ENCODE measurements at regions not wholly inside any gene's neighbourhood (a gene's known extent, or its start where the extent isn't known, plus 50 kb on each side); places are given as distances from the start of the nearest gene placed in this dataset.
A peak's percentile ranks its signal among the peaks of the same experiment; 100 is the strongest.

DNA sequence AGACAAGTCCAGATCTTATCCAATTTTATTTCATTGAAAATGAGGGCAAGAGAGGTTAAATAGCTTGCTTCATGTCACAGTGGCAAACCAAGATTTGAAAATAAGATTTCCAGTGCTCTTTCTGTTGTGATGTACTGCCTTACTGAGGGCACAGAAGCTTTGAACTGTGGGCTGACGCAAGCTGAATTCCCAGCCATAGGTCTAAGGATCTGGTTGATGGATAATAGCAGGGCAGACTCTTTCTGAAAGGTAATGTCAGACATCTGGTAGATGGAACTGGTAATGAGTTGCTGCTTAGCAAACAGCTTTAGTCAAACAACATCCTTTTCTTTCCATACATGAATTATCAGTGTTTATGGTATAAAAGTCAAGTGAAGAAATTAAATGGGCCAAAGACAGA, 193.9 kb upstream of the RASGEF1B start:
- no peak for DNase-seq

DNA sequence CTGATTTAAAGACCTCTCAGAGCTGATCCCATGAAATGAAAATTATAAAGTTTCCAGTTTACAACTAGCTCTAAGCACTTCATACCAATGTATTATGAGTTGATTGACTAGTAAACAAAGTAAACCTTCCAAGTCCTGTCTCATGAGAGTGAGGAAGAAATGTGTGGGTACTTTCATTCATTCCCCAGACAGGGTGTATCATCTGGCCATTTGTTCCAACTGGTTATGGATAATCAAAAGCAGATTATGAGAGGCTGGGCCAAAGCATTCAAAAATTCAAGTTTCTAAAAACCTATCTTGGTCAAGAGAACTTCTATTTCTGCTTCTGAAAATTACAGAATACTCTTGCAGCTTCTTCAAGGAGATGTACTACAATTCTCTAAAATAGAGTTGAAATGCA, 193.3 kb upstream of the RASGEF1B start:
- DNase-seq: no peak

DNA sequence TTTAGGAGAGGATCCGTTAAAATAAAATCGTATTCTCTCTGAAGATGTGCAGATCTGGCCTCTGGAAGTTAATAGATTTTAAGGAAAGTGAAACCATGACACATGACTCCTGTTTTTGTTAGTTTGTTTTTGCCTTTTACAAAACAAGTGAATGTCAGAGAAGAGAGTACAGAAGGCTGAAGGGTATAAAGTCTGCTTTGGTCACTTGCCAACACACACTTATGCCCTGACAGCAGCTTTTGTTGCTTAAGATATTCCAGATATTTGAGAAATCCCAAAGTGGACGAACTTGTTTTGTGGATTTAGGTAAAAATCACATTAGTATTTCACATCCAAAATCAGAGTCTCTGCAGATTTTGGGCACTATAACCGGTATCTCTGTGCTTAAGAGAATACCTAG, 192.4 kb upstream of the RASGEF1B start:
- DNase-seq: no peak

DNA sequence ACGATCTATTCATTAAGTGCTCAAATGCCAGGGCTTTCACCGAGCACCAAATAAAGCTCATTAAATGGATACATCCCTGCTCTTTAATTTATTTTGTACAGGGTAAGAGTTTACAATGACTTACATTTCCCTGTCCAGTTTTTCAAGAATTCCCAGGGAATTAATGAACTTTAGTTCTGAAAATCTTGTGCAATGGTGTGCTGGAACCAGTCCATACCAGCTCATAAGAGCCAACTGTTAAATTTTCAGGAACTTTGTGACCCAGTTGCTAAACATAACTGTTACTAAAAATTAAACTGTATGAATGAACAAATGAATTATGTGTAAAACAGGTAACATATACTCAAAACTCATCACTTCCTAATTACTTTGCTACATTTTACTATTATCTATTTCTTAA, 191.7 kb upstream of the RASGEF1B start:
- DNase-seq: no peak

DNA sequence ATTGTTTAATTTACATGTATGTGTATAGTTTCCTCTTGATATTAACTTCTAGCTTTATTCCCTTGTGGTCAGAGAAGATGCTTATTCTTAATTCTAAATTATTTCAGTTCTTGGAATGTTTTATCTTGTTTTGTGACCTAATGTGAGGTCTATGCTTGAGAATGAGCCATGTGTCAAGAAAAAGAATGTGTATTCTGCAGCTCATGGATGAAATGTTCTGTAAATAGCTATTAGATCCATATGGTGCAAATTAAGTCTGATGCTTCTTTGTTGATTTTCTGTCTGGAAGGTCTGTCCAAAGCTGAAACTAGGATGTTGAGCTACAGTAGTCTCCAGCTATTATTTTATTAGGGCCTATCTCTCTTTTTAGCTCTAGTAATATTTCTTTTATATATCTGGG, 187.3 kb upstream of the RASGEF1B start:
- DNase-seq: no peak

DNA sequence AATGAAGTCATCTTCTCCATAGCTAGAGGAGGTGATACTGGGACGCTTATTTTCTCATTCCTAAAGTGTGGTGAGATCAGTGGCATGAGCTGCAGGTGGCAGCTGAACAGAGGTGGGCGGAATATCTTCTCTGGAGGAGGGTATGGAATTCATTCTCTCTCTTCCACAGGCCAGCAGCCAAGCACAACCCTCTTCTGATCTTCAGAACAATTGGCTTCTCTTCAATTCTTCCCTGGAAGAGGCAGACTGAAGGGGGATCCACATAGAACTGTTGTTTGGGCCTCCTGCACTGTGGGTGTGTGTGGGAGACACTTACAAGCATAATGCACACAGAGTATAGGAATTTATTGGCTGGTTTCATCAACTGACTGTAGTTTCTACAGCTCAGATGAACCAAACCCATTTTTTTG, 180.4 kb upstream of the RASGEF1B start:
- no peak for DNase-seq

DNA sequence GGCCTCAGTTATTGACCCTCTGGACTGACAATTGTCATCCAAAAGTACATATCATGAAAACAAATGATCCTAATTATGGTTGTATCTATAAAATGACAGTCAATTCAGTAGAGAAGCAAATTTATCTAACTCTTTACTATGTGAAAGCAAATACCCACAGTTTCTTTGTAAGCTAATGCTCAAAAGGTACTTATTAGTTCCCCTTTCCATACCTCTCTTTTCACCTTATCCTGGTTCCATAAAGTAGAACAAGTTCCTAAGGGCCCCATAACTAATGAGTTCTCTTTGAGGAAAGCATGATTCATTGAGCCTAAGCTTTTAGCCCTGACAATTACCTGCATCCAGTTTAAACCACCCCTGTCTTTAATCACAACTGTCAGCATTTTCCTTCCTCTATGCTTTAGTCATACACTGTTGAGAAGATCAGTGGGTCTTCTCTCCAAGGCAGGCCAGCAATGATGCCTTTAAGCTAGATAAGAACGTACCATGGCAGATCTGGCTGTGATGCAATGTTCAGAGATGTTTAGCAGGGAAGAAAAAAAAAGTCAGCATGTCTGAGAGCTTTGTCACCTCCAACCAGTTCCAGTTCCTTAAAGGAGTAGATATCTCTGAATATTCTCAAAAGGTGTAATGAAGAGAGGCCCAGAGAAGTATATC, 179.7 kb upstream of the RASGEF1B start:
- no peak for DNase-seq

DNA sequence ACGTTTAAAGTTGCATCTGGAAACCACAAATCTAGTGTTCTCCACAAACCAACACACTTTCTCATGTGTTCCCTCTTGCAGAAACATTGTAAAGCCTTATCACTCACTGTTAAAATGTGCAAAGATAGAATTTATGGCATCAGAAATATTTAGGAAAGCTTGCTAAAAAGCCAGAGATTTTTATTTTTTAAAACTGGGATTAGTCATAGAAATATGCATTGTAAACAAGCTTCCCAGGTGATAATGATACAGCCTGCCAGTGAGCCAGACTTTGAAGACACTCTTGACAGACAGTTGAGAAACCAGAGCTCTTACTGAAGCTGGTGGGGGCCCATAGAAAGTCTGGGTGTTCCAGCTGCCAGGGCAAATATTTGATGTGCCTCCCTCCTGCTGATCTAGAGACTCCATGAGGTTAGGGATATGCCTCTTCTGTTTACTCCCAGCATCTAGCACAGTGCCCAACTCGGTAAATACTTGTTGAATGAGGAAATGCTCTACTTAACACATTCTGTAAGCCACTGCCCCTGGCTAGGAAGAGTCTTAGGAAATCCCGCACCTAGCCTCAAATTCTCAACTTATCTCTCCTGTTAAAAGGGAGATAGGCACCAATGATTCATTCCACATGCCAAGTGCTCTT, 179.0 kb upstream of the RASGEF1B start:
- DNase-seq: no peak

DNA sequence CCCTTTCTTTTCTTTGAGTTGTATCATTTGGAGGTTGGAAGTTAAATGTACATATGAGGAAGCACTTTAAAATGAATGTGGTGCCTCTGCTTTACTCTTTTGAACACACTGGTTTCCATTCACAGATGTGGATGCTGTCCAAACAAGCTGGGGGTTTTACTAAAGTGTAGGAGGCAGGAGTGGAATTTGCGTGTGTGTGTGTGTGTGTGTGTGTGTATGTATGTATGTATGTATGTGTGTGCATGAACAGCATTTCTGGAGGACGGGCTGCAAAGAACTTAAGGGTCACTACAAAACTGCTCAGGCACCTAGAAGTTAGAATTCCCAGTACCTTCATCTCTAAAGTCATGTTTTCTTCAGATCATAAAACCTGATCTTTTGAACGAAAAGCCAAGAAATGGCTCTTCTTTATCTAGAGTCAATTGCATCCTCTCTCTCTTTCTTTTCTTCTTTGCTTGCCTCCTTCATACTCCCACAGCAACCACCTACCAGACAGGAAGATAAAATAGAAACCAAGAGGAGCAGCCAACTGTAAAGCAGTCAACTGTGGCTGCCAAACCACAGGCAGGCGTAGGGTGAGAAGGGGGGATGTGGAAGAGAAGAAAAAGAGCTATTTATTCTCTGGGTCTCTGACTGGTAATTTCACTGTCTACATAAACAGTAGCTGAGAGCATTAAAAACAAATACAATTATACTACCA, 177.0 kb upstream of the RASGEF1B start:
- DNase-seq: no peak

DNA sequence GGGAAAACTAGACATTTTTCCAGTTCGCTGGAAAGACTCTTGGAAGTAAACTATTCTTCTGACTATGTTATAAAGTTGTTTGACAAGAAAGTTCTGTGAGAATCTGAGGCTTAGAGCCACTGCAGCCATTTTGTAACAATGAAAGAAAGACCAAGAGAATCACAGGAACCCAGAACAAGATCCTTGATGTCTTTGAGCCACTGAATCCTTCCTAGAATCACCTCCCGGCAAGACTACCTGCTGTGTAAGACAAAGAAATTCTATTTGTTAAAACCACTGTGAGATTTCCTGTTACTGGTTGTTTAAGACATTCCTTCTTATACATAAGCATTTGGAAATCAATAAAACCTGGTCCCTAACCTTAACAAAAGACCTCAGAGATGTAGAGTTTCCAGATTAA, 175.7 kb upstream of the RASGEF1B start:
- no peak for DNase-seq

DNA sequence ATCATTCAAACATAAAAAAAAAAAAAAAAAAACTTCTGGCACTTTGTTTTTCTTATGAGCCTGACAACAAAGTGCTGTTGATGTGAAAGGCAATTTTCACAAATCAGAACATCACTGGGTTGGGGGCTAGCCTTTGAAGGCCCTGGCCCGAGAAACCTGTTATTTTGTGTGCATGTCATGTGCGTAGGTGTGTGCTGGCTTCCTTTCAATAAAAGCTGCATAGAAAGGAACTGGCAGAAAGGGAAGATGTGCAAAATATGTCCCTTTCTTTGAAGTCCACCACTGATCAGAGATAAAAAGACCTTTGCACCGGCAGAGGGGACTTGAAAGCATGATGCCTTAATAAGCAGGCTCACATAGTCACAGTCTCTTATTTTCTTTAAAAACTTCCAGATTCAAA, 170.8 kb upstream of the RASGEF1B start:
- DNase-seq: no peak

DNA sequence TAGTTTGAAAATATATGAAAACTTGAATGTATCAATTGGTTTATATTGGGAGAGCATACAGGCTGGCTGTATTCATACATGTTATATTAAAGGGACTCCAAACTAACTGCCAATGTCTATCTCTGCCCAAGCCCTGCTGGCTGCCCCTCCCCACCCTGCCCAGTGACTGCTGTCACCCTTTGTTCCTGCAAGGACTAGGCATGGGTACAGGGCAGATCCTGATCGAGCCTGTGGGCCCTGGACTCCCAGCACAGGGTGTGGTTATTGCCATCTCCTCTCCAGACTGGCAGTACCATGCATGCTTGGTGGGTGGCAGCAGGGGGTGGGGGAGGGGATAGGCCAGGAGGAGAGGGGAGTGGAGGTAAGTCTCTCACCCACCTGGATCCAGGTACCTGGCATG, 167.5 kb upstream of the RASGEF1B start:
- DNase-seq: no peak

DNA sequence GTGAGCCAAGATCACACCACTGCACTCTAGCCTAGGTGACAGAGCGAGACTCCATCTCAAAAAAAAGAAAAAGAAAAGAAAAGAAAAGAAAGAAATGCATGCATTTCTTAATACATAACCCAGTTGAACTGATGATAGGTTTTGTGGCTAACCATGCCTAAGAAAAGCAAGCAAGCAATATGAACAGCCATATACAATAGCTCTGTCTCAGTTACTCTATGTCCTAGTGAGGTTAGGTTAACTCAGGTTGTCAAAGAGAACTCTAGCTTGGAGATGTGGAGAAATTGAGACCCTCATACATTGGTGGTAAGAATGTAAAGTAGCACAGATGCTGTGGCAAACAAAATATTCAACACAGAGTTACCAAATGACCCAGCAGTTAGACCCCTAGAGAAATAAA, 167.0 kb upstream of the RASGEF1B start:
- DNase-seq: no peak

DNA sequence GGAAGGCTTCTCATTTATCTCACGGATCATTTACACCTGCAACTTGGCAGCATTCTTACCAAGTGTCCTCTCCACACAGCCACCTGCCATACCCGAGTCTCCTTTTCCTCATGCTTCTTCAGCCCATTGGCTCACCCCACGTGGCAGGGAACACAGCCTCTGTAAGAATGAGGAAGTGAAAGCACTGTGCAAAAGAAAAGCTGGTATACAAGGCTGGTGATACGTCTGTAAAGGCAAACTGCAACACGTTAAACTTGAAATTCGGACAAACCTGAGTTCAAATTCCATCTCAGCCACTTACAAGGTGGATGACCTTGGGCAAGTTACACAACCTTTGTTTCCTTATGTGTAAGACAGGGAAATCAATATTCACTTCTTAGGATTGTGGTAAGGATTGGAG, 164.0 kb upstream of the RASGEF1B start:
- DNase-seq: no peak

DNA sequence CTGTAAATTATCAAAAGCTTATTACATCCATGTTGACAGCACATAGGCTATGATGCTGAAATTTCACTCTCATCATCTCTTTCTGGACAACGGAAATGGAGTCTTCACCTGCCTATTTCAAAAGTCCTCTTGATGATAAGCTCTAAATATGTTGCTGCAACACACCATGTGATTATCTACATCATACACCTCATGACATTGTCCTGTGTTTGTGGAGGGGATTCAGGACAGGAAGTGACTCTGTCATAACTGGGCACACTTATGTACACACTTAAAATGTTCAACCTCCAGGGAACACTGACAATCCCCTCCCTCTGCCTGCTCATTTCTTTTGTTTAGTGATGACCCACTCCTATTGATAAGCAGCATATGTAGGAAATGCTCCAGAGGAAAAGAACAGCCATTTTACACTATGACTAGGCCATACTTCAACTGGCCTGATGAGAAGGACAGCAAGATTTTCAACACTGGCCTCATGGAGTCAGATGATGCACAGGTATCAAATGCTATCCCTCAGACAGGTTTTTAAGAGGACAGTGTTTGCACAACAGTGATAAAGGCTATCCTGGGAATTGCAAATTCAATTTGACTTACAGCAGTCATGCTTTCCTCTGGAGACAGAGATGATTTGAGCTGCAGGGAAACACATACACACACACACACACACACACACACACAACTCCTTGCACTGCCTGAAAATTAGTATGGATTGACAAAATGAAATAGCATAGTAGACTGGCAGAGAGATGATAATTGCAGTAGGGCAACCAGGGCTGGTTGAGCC, 163.3 kb upstream of the RASGEF1B start:
- no peak for DNase-seq

DNA sequence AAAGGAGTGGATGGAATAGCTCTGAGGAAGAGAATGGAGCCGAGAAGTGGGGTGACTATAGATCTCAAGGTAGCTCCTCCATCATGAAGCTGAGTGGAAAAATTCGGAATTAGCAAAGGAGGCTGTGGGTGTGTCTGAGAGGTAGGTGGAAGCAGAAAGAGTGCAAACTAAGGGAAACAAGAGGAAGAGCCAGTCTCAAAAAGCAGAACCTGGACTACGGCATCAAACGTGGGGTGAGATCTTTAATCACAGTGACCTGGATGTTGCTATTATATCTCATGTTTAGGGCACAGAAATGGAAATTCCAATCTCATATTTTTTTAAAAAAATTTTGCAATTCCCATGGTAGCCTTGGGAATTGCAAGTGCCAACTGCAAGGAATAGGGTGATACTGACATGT, 162.5 kb upstream of the RASGEF1B start:
- no peak for DNase-seq

DNA sequence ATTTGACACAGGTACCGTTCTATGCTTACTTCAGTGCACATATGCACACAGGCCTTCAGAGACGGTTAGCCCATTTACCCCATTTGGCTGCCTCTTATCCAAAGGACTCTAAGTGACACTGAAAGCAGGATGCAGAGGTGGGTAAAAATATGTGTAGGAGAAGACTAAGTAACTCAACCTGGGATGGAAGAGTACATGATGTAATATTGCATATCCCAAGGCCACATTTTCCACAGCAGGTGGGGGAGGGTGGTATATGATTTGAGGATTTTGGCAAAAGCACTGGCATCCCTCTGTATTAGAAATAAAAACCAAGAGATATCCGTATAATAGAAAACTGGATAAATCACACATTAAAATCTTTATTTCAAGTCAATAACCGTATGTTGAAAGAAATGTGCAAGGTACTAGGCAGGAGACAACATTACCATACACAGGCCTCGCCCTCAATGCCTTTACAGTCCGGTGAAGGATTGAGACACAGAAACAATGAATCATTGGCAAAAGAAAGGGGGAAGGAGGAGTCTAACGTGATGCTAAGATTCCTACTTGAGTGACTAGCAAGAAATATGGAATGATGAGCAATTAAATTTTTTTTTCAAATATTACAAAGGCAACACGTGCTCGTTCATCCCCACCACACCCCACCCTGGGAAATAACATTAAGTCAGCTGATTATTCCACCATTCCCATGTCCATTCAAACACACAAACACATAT, 161.0 kb upstream of the RASGEF1B start:
- no peak for DNase-seq

DNA sequence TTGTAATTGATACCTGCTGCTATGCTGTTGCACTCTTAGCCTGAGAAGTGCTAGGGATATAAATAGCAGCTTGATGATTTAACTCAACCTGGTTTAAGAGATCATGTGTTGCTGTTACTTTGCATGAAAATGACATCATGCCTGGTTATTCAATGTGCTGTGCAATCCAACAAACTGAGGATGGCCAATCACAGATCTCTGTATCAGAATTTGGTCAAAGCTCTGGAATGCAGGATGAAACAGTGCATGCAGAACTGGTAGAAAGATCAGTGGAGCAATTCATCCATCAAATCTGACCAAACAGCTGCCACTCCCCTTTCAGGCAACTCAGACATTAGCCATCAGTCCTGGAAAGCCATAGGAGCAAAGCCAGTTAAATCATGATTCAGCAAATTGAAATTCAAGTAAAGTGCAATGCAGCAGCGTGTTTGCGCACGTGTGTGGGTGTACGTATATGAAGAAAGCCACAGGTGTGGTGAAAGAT, 160.3 kb upstream of the RASGEF1B start:
- peak; percentile 48 for DNase-seq

DNA sequence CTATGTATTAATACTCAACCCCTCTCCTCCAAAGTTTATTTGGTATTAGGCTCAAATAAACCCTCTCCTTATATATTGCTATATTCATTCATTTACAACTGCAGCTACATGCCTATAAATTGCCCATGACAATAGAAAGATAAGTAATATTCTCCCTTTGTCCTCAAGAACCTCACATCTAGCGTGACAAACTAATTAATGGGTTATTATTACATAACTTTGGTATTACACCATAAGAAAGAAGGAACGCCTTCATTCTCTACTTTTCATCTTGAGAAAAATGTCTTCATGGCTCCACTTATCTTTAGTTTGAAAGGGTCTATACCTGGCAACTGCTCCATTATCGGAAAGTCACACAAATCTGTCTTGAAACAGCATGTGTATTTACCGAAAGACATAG, 157.7 kb upstream of the RASGEF1B start:
- DNase-seq: no peak

DNA sequence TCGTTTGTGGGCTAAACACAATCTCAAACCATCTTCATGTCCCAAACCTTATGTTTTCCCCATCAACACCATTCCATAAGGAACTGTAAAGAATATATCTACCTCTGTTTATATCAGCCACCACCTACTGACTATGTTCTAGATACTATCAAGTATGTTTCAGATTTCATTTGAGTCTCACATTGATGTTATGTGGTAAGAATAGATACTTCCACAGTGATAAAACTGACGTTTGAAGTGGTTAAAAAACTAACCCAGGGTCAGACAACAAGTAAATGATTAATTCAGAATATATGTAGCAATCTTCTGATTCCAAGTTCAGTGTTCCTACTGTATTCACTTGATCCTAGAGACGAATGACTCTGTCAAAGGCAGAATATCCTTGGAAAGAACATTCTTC, 156.8 kb upstream of the RASGEF1B start:
- no peak for DNase-seq

DNA sequence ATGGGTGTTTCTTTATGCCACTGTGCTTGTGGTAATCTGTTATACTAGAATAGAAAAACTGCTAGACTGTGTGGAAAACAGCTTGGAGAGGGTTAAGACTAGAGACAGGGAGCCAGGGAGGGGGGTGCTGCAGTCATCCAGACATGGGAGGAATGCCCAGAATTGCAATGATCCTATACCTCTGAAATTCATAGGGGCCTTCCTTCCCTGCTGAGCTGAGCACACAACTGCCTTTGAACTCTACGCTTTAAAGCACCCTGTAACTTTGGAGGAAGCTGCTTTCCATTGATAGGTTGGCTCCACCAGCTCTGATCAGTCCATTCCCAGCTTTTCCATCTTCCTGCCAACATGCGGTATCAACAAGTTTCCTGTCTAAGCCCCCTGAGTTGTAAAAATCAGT, 155.9 kb upstream of the RASGEF1B start:
- DNase-seq: no peak

DNA sequence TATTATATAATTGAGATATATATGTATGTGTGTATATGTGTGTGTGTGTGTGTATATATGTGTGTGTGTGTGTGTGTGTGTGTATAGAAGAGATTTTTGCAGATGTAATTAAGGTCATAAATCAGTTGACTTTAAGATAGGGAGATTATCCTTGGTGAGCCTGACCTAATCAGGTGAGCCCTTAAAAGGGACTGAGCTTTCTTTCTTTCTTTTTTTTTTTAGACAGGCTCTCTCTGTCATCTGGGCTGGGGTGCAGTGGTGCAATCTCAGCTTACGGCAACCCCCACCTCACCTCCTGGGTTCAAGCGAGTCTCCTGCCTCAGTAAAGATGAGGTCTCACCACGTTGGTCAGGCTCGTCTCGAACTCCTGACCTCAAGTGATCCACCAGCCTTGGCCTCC, 155.1 kb upstream of the RASGEF1B start:
- no peak for DNase-seq

All from left kidney (tissue), 1 donor.